ENCODE measurements at regions not wholly inside any gene's neighbourhood (a gene's known extent, or its start where the extent isn't known, plus 50 kb on each side); places are given as distances from the start of the nearest gene placed in this dataset.

DNA sequence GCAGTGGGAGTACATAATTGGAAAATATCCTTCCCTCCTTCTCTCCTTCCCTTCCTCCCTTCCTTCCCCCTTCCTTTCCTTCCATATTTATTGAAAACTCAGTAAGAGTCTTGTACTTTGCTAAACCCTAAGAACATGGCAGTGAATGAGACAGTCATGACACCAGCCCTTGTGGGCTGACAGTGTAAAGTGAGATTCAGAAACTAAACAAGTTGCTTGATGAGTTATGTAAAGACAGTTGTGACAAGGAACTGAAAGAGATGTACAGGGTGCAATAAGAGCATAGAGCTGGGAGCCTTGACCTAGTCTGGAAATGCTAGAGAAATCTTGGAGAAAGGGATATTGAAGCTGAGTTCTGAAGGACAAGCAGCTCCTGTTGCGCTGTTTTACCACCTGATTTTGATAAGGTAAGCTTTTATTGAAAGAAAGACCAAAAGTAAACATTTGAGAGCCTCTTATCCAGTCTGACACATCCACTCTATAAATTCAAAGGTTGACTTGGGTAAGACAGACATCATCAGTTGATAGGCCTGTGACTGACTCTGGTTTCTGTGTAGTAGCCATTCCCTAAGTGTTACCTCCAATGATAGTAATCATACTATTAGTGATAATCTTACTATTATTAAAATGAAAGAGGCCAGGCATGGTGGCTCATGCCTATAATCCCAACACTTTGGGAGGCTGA, 66.5 kb upstream of the SKOR2 start:
- H3K36me3 Mint-ChIP-seq (ENCODE audit: low read depth): no peaks in the 10 kb centered on the region
- H3K4me1 Mint-ChIP-seq (ENCODE audit: low read depth): no peaks in the 10 kb centered on the region
- peaks cover 14% of the 10 kb centered on the region for H3K27me3 Mint-ChIP-seq
- ATAC-seq (ENCODE audit: poor library complexity) (no peak), DNase-seq (no peak)
- no peaks in the 10 kb centered on the region for H3K9me3 Mint-ChIP-seq
- peaks cover 0 to 3% of the 10 kb centered on the region in 2 experiments for H3K9me3 ChIP-seq (ENCODE audit: control insufficient read depth in 1 of 2, insufficient read depth in 1 of 2, low read length in 2 of 2)
- no peaks in the 10 kb centered on the region for H3K36me3 ChIP-seq (ENCODE audit: insufficient read depth, low read length)
- H3K27ac Mint-ChIP-seq: no peak overlapping the region
- no peak overlapping the region for H3K4me3 Mint-ChIP-seq
- no peak for TF ChIP-seq CTCF (IDR thresholded peaks at IDR 0.05)
- ChIA-PET CTCF (no interaction called here), POLR2A (no interaction called here)
- no peaks in the 10 kb centered on the region for H3K4me1 ChIP-seq (ENCODE audit: insufficient read depth, low read length)
- H3K4me3 ChIP-seq (ENCODE audit: low read length): no peak overlapping the region
- no peak overlapping the region for H3K27ac ChIP-seq (ENCODE audit: low read depth in 1 of 2, low read length in 2 of 2)
- H3K27me3 ChIP-seq (ENCODE audit: control insufficient read depth in 1 of 2, insufficient read depth in 2 of 2, low read length in 2 of 2): no peaks in the 10 kb centered on the region
- intact Hi-C loops (cut with DNase I, micrococcal nuclease): no loop called here

- intact Hi-C loops (cut with DNase I, micrococcal nuclease): no loop called here
- no peak for TF ChIP-seq CTCF (IDR thresholded peaks at IDR 0.05)
- ChIA-PET POLR2A (no interaction called here), CTCF (no interaction called here)
- Mint-ChIP-seq H3K27ac (no peak overlapping the region), H3K9me3 (no peaks in the 10 kb centered on the region), H3K36me3 (ENCODE audit: low read depth) (no peaks in the 10 kb centered on the region), H3K27me3 (peaks cover 14% of the 10 kb centered on the region), H3K4me1 (ENCODE audit: low read depth) (no peaks in the 10 kb centered on the region), H3K4me3 (no peak overlapping the region)
- H3K4me1 ChIP-seq (ENCODE audit: insufficient read depth, low read length): no peaks in the 10 kb centered on the region
- H3K27ac ChIP-seq (ENCODE audit: low read depth in 1 of 2, low read length in 2 of 2): no peak overlapping the region
- H3K27me3 ChIP-seq (ENCODE audit: control insufficient read depth in 1 of 2, insufficient read depth in 2 of 2, low read length in 2 of 2): no peaks in the 10 kb centered on the region
- DNase-seq (no peak), ATAC-seq (ENCODE audit: poor library complexity) (no peak)
- no peaks in the 10 kb centered on the region for H3K36me3 ChIP-seq (ENCODE audit: insufficient read depth, low read length)
- H3K9me3 ChIP-seq (ENCODE audit: control insufficient read depth in 1 of 2, insufficient read depth in 1 of 2, low read length in 2 of 2): peaks cover 0 to 3% of the 10 kb centered on the region in 2 experiments
- H3K4me3 ChIP-seq (ENCODE audit: low read length): no peak overlapping the region
Observed at GRCh38 chr18:47316924-47317323, 65.5 kb upstream of the SKOR2 start.

DNA sequence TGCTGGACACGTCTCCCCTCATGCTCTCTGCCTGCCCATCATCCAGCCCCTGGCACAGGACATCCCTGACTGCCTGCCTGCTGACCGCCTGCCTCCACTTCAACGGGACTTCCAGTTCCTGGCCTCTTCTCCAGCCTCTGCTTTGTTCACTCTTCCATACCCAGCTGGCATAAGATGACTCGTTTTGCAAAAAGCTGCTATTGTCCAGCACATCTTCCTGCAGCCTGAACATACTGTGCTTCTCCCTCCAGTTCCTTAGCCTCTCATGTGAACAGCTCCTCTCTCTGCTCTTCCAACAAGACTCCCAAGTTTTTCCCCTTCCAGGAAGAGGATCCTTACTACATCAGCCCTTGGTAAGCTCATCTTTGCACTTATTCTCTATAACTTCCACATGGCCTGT, 62.4 kb upstream of the SKOR2 start:
- no peak for TF ChIP-seq CTCF (IDR thresholded peaks at IDR 0.05)
- no peaks in the 10 kb centered on the region for H3K36me3 Mint-ChIP-seq (ENCODE audit: low read depth)
- H3K9me3 Mint-ChIP-seq: no peaks in the 10 kb centered on the region
- Histone ChIP-seq H3K27me3 (ENCODE audit: control insufficient read depth in 1 of 2, insufficient read depth in 2 of 2, low read length in 2 of 2) (no peaks in the 10 kb centered on the region), H3K4me1 (ENCODE audit: insufficient read depth, low read length) (no peaks in the 10 kb centered on the region), H3K36me3 (ENCODE audit: insufficient read depth, low read length) (no peaks in the 10 kb centered on the region), H3K9me3 (ENCODE audit: control insufficient read depth in 1 of 2, insufficient read depth in 1 of 2, low read length in 2 of 2) (peaks cover 0 to 3% of the 10 kb centered on the region in 2 experiments), H3K4me3 (ENCODE audit: low read length) (no peak overlapping the region), H3K27ac (ENCODE audit: low read depth in 1 of 2, low read length in 2 of 2) (no peak overlapping the region)
- ATAC-seq (ENCODE audit: poor library complexity) (no peak), DNase-seq (no peak)
- peaks cover 13% of the 10 kb centered on the region for H3K27me3 Mint-ChIP-seq
- ChIA-PET CTCF (no interaction called here), POLR2A (no interaction called here)
- intact Hi-C loops (cut with DNase I, micrococcal nuclease): no loop called here
- no peak overlapping the region for H3K27ac Mint-ChIP-seq
- no peak overlapping the region for H3K4me3 Mint-ChIP-seq
- no peaks in the 10 kb centered on the region for H3K4me1 Mint-ChIP-seq (ENCODE audit: low read depth)
